CD8-positive, alpha-beta memory T cell (primary cell): ENCODE measurements at regions not wholly inside any gene's neighbourhood (a gene's known extent, or its start where the extent isn't known, plus 50 kb on each side); places are given as distances from the start of the nearest gene placed in this dataset.

ENCODE experiments used
- CTCF ChIA-PET: fragments of 350-600 bp; sonication (Branson Sonifier 250); formaldehyde crosslinking; loops from one replicate; lab custom pipeline; 2021; ENCODE audit warnings: antibody characterized with exemption; lab: Charles Lee
- POLR2A ChIA-PET: fragments of 350-600 bp; sonication (Branson Sonifier 250); formaldehyde crosslinking; loops from one replicate; lab custom pipeline; 2021; ENCODE audit warnings: antibody characterized with exemption; lab: Charles Lee
- DNase-seq, 5 donors: peaks; one replicate each; pipeline versions ENCODE4 v3.0.0 to v3.0.0-alpha.2; 2020 to 2022; ENCODE audit warnings: mixed read lengths in 1 of 5
- H3K27ac ChIP-seq: one replicate; pipeline ENCODE4 v1.7.0; 2013; ENCODE audit warnings: low read depth, mild to moderate bottlenecking, low read length, moderate library complexity
- H3K27me3 ChIP-seq: 2 replicates; pipeline ENCODE4 v1.7.0; 2013; ENCODE audit warnings: low read length, mild to moderate bottlenecking; ENCODE audit not compliant: insufficient read depth, poor library complexity, severe bottlenecking
- H3K36me3 ChIP-seq: 2 replicates; pipeline ENCODE4 v1.7.0; 2013; ENCODE audit warnings: mild to moderate bottlenecking, low read length, moderate library complexity; ENCODE audit not compliant: insufficient read depth
- H3K4me1 ChIP-seq: 2 replicates; pipeline ENCODE4 v1.7.0; 2013; ENCODE audit warnings: mild to moderate bottlenecking, low read length, moderate library complexity; ENCODE audit not compliant: insufficient read depth
- H3K4me3 ChIP-seq: 2 replicates; pipeline ENCODE4 v1.7.0; 2013; ENCODE audit warnings: mild to moderate bottlenecking, low read length
- H3K9me3 ChIP-seq: 2 replicates; pipeline ENCODE4 v1.7.0; 2013; ENCODE audit warnings: mild to moderate bottlenecking, low read length
- H3K27ac Mint-ChIP-seq, 8 donors: one replicate each; pipeline ENCODE4 v1.8.0; 2020 to 2021; ENCODE audit warnings: mixed read lengths in 8 of 8, mild to moderate bottlenecking in 6 of 8, inconsistent platforms in 3 of 8, moderate library complexity in 3 of 8
- H3K27me3 Mint-ChIP-seq, 2 donors: one replicate each; pipeline ENCODE4 v1.8.0; 2020 to 2021; ENCODE audit warnings: mixed read lengths in 2 of 2, mild to moderate bottlenecking in 1 of 2, moderate library complexity in 1 of 2
- H3K36me3 Mint-ChIP-seq, 3 donors: one replicate each; pipeline ENCODE4 v1.8.0; 2020 to 2021; ENCODE audit warnings: mixed read lengths in 3 of 3, inconsistent platforms in 1 of 3, mild to moderate bottlenecking in 1 of 3
- H3K4me1 Mint-ChIP-seq, 3 donors: one replicate each; pipeline ENCODE4 v1.8.0; 2020 to 2021; ENCODE audit warnings: mixed read lengths in 3 of 3, inconsistent platforms in 1 of 3, mild to moderate bottlenecking in 1 of 3
- H3K4me3 Mint-ChIP-seq, 7 donors: one replicate each; pipeline ENCODE4 v1.8.0; 2020 to 2021; ENCODE audit warnings: mixed read lengths in 7 of 7, mild to moderate bottlenecking in 6 of 7, moderate library complexity in 4 of 7, inconsistent platforms in 2 of 7
- H3K9me3 Mint-ChIP-seq, 5 donors: one replicate each; pipeline ENCODE4 v1.8.0; 2020 to 2022; ENCODE audit warnings: mixed read lengths in 5 of 5, mild to moderate bottlenecking in 3 of 5, moderate library complexity in 2 of 5, inconsistent platforms in 1 of 5

DNA sequence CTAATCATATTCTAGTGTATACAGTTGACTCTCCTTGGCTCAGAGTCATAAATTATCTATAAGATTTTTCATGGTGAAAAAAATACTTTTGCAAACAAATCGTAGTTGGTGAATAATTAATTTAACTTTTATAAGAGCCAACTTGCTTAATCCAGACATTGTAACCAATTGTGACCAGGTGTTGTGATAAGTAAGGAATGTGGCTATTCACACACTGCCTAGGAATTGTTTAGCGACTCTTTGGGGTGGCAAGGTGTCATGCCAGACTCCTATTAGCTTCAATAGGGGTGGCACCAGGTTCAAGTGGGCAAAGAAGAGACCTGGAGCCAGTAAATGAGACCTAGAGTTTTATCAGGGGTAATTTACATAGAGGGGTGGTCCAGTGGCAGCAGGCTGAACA lies 344.7 kb upstream of the PKDCC start:
- no peak for DNase-seq
- H3K27ac ChIP-seq: no peak overlapping the region
- Mint-ChIP-seq H3K27ac (no peak overlapping the region), H3K9me3 (no peaks in the 10 kb centered on the region), H3K36me3 (no peaks in the 10 kb centered on the region), H3K27me3 (peaks cover 17 to 39% of the 10 kb centered on the region in 2 donors), H3K4me1 (peaks cover 0 to 5% (median 3%) of the 10 kb centered on the region in 3 donors), H3K4me3 (no peak overlapping the region)
- H3K9me3 ChIP-seq: no peaks in the 10 kb centered on the region
- ChIA-PET CTCF (no interaction called here), POLR2A (interaction anchor here (0.6 kb wide), 1 partner anchor 1908 kb away, joined by 3 read pairs; no protein-coding TSS in a partner anchor)
- H3K4me3 ChIP-seq: no peak overlapping the region
- H3K27me3 ChIP-seq: no peaks in the 10 kb centered on the region
- no peaks in the 10 kb centered on the region for H3K4me1 ChIP-seq
- no peaks in the 10 kb centered on the region for H3K36me3 ChIP-seq

GRCh38 chr2:41705634-41706033 lies 342.2 kb upstream of the PKDCC start:
- Histone ChIP-seq H3K36me3 (no peaks in the 10 kb centered on the region), H3K4me3 (no peak overlapping the region), H3K4me1 (no peaks in the 10 kb centered on the region), H3K27ac (no peak overlapping the region), H3K9me3 (no peaks in the 10 kb centered on the region), H3K27me3 (no peaks in the 10 kb centered on the region)
- Mint-ChIP-seq H3K4me1 (no peaks in the 10 kb centered on the region), H3K4me3 (no peak overlapping the region), H3K36me3 (no peaks in the 10 kb centered on the region), H3K9me3 (no peaks in the 10 kb centered on the region), H3K27me3 (peaks cover 5 to 22% of the 10 kb centered on the region in 2 donors), H3K27ac (no peak overlapping the region)
- ChIA-PET CTCF (no interaction called here), POLR2A (no interaction called here)
- no peak for DNase-seq

- no peak overlapping the region for H3K4me3 ChIP-seq
- H3K27ac ChIP-seq: no peak overlapping the region
- H3K9me3 Mint-ChIP-seq: no peaks in the 10 kb centered on the region
- no peak overlapping the region for H3K27ac Mint-ChIP-seq
- H3K4me1 ChIP-seq: no peaks in the 10 kb centered on the region
- H3K27me3 ChIP-seq: no peaks in the 10 kb centered on the region
- H3K4me1 Mint-ChIP-seq: no peaks in the 10 kb centered on the region
- no peaks in the 10 kb centered on the region for H3K9me3 ChIP-seq
- H3K4me3 Mint-ChIP-seq: no peak overlapping the region
- peaks cover 4 to 22% of the 10 kb centered on the region in 2 donors for H3K27me3 Mint-ChIP-seq
- POLR2A ChIA-PET: no interaction called here
- CTCF ChIA-PET: no interaction called here
- no peaks in the 10 kb centered on the region for H3K36me3 ChIP-seq
- no peak for DNase-seq
- H3K36me3 Mint-ChIP-seq: no peaks in the 10 kb centered on the region
Measured at GRCh38 chr2:41706286-41706685, 341.5 kb upstream of the PKDCC start.

- no peaks in the 10 kb centered on the region for H3K36me3 Mint-ChIP-seq
- Histone ChIP-seq H3K27me3 (no peaks in the 10 kb centered on the region), H3K27ac (no peak overlapping the region), H3K4me3 (no peak overlapping the region), H3K4me1 (no peaks in the 10 kb centered on the region), H3K9me3 (no peaks in the 10 kb centered on the region), H3K36me3 (no peaks in the 10 kb centered on the region)
- DNase-seq: no peak
- no peak overlapping the region for H3K4me3 Mint-ChIP-seq
- H3K9me3 Mint-ChIP-seq: no peaks in the 10 kb centered on the region
- H3K4me1 Mint-ChIP-seq: no peaks in the 10 kb centered on the region
- H3K27ac Mint-ChIP-seq: no peak overlapping the region
- ChIA-PET POLR2A (no interaction called here), CTCF (no interaction called here)
- peaks cover 6 to 19% of the 10 kb centered on the region in 2 donors for H3K27me3 Mint-ChIP-seq
Measured at GRCh38 chr2:41707790-41708451, 339.9 kb upstream of the PKDCC start.

DNA sequence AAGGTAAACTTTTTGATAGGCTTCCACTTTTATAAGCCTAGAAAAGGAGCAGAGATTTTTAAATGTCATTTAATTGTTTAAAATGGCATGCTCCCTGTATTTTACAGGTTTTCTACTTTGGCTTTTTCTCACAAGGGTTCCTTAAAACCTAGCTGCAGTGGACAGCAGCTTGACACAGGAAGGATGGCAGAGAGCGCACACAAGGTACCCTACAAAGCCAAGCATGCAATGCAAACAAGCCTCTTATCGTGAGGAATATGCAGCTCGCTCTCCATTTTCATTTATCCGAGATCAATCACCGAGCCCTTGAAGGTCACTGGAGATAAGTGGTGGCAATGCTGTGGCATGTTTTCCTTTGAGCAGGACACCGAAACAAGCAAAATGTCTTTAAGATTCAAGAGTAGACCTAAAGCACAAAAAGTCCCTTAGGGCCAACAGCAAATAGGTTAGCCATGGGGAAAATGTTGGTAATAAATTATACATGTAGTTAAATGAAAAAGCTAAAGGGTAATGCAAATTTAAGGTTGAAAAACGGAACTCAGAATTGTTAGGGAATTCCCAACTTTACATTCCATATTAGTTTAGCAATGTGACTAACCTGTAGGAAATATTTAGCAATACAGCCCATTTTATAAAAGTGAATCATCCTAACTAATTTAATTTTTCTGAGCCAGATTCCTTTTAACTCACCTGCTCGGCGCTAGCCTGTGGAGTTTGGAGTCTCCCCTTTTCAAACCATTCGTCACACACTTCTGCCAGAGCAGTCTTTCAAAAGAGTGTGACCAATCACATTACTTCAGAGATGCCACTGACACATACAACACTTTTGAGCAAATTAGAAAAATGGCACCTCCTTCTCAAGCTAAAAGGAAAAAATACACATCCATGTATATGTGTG lies 337.9 kb upstream of the PKDCC start:
- peaks cover 0 to 2% (median 2%) of the 10 kb centered on the region in 3 donors for H3K4me1 Mint-ChIP-seq
- no peak overlapping the region for H3K27ac ChIP-seq
- H3K4me1 ChIP-seq: no peaks in the 10 kb centered on the region
- no peaks in the 10 kb centered on the region for H3K36me3 Mint-ChIP-seq
- H3K4me3 ChIP-seq: no peak overlapping the region
- peaks cover 6 to 15% of the 10 kb centered on the region in 2 donors for H3K27me3 Mint-ChIP-seq
- DNase-seq: no peak
- no peaks in the 10 kb centered on the region for H3K9me3 ChIP-seq
- no peaks in the 10 kb centered on the region for H3K9me3 Mint-ChIP-seq
- POLR2A ChIA-PET: no interaction called here
- CTCF ChIA-PET: no interaction called here
- H3K4me3 Mint-ChIP-seq: no peak overlapping the region
- no peaks in the 10 kb centered on the region for H3K36me3 ChIP-seq
- H3K27me3 ChIP-seq: no peaks in the 10 kb centered on the region
- H3K27ac Mint-ChIP-seq: no peak overlapping the region

DNA sequence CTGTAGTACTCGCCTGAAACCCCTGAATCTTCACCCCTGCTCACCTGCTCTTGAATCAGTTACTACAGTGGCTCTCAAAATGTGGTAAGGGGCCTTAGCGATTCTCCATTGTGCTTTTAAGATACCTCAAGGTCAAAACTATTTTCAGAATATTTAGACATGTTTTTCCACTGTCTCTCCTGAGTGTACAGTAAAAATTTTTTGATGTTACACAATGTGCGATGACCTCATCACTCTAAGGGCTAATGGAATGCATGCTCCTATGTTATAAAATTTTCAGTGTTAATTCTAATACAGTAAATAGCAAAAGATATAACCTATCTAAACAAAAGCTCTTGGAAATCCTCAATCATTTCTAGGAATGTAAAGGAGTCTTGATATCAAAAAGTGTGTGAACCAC lies 336.9 kb upstream of the PKDCC start:
- H3K36me3 ChIP-seq: no peaks in the 10 kb centered on the region
- Mint-ChIP-seq H3K27me3 (peaks cover 6 to 15% of the 10 kb centered on the region in 2 donors), H3K9me3 (no peaks in the 10 kb centered on the region), H3K36me3 (no peaks in the 10 kb centered on the region), H3K27ac (no peak overlapping the region), H3K4me3 (no peak overlapping the region), H3K4me1 (peaks cover 5 to 11% (median 5%) of the 10 kb centered on the region in 3 donors)
- DNase-seq: no peak
- no peaks in the 10 kb centered on the region for H3K4me1 ChIP-seq
- no peaks in the 10 kb centered on the region for H3K9me3 ChIP-seq
- H3K27me3 ChIP-seq: no peaks in the 10 kb centered on the region
- CTCF ChIA-PET: no interaction called here
- H3K4me3 ChIP-seq: no peak overlapping the region
- H3K27ac ChIP-seq: no peak overlapping the region
- POLR2A ChIA-PET: no interaction called here

DNA sequence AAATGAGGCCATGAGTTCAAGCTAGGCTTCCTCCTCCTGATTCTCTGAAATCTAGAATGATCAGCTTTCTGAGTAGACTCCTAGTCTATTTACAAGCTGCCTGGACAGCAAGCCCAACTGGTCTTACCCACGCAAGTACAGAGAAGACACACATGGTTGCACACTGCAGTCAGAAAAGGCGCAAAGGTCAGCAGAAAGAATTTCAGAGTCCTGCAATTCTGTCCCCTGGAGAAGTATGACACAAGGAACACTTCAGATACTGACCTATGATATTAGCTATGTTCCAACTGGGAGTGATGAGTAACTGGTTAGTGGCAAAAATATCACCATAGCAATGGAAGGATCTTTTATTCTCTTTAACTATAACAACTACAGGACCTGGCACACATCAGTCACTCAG lies 336.1 kb upstream of the PKDCC start:
- POLR2A ChIA-PET: no interaction called here
- no peak for DNase-seq
- no peaks in the 10 kb centered on the region for H3K9me3 Mint-ChIP-seq
- Histone ChIP-seq H3K27me3 (no peaks in the 10 kb centered on the region), H3K4me1 (no peaks in the 10 kb centered on the region), H3K9me3 (no peaks in the 10 kb centered on the region), H3K36me3 (no peaks in the 10 kb centered on the region), H3K27ac (no peak overlapping the region), H3K4me3 (no peak overlapping the region)
- peaks cover 9 to 11% of the 10 kb centered on the region in 2 donors for H3K27me3 Mint-ChIP-seq
- H3K4me3 Mint-ChIP-seq: no peak overlapping the region
- peaks cover 6 to 15% (median 8%) of the 10 kb centered on the region in 3 donors for H3K4me1 Mint-ChIP-seq
- no peak overlapping the region for H3K27ac Mint-ChIP-seq
- CTCF ChIA-PET: no interaction called here
- no peaks in the 10 kb centered on the region for H3K36me3 Mint-ChIP-seq

GRCh38 chr2:41716497-41716896 lies 331.3 kb upstream of the PKDCC start:
- H3K4me1 Mint-ChIP-seq: peaks cover 6 to 32% (median 14%) of the 10 kb centered on the region in 3 donors
- DNase-seq: no peak
- no peaks in the 10 kb centered on the region for H3K4me1 ChIP-seq
- CTCF ChIA-PET: no interaction called here
- H3K9me3 ChIP-seq: no peaks in the 10 kb centered on the region
- POLR2A ChIA-PET: no interaction called here
- no peak overlapping the region for H3K4me3 Mint-ChIP-seq
- peak overlapping the region in 6 of 8 donors; percentile 9 to 96 (median 75) for H3K27ac Mint-ChIP-seq
- H3K9me3 Mint-ChIP-seq: peaks cover 0 to 2% (median 0%) of the 10 kb centered on the region in 5 donors
- H3K27ac ChIP-seq: no peak overlapping the region
- H3K27me3 ChIP-seq: no peaks in the 10 kb centered on the region
- H3K36me3 Mint-ChIP-seq: peaks cover 0 to 7% (median 3%) of the 10 kb centered on the region in 3 donors
- H3K4me3 ChIP-seq: no peak overlapping the region
- H3K27me3 Mint-ChIP-seq: peaks cover 0 to 5% of the 10 kb centered on the region in 2 donors
- no peaks in the 10 kb centered on the region for H3K36me3 ChIP-seq
